ENCODE measurements at regions not wholly inside any gene's neighbourhood (a gene's known extent, or its start where the extent isn't known, plus 50 kb on each side); places are given as distances from the start of the nearest gene placed in this dataset.

DNA sequence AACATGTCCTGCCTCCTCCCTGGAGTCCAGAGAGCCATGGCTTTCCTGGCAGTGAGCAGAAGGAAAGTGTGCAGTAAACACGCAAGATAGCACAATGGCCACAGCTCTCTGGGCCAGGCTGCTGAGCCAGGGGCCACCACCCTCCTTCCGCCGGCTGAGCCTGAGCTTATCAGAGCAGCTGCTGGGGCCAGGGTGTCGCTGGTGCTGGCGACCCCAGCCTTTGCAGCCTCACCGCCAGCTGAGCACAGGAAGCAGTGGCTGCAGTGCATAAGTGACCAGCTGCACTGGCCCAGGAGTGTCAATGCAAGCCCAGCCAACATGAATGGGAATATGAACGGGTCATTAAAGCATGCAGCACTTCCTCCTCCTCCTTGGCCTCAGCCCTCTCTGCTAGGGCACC lies 172.0 kb downstream of the ZFP36L2 start:
- Histone ChIP-seq H2AFZ (no peak overlapping the region), H4K20me1 (ENCODE audit: insufficient read depth, poor library complexity, severe bottlenecking) (no peaks in the 10 kb centered on the region), H3K9me2 (replicated peaks; ENCODE audit: insufficient read depth) (no peaks in the 10 kb centered on the region), H3K79me2 (no peaks in the 10 kb centered on the region), H3K4me2 (no peak overlapping the region), H3K4me1 (ENCODE audit: insufficient read depth) (peaks cover 31% of the 10 kb centered on the region), H3K27me3 (no peaks in the 10 kb centered on the region), H3K4me3 (no peak overlapping the region), H3K27ac (no peak overlapping the region), H3K9me3 (ENCODE audit: low read depth) (no peaks in the 10 kb centered on the region), H3K36me3 (replicated peaks; ENCODE audit: insufficient read depth, low read depth) (no peaks in the 10 kb centered on the region)
- DNase-seq (ENCODE audit: low spot score) = no peak
- TF ChIP-seq EZH2phosphoT487 (IDR thresholded peaks at IDR 0.05; ENCODE audit: low read depth, severe bottlenecking, unreplicated experiment) = no peak
- no peak for TF ChIP-seq EZH2 (IDR thresholded peaks at IDR 0.05; ENCODE audit: borderline replicate concordance)
- TF ChIP-seq, protein P1, sequence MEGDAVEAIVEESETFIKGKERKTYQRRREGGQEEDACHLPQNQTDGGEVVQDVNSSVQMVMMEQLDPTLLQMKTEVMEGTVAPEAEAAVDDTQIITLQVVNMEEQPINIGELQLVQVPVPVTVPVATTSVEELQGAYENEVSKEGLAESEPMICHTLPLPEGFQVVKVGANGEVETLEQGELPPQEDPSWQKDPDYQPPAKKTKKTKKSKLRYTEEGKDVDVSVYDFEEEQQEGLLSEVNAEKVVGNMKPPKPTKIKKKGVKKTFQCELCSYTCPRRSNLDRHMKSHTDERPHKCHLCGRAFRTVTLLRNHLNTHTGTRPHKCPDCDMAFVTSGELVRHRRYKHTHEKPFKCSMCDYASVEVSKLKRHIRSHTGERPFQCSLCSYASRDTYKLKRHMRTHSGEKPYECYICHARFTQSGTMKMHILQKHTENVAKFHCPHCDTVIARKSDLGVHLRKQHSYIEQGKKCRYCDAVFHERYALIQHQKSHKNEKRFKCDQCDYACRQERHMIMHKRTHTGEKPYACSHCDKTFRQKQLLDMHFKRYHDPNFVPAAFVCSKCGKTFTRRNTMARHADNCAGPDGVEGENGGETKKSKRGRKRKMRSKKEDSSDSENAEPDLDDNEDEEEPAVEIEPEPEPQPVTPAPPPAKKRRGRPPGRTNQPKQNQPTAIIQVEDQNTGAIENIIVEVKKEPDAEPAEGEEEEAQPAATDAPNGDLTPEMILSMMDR (IDR thresholded peaks at IDR 0.05; ENCODE audit: poor library complexity) = no peak
- 49% methylated on average over 7 of the region's 7 CpGs for WGBS (ENCODE audit: low lambda C conversion rate, missing lambda C conversion rate)

DNA sequence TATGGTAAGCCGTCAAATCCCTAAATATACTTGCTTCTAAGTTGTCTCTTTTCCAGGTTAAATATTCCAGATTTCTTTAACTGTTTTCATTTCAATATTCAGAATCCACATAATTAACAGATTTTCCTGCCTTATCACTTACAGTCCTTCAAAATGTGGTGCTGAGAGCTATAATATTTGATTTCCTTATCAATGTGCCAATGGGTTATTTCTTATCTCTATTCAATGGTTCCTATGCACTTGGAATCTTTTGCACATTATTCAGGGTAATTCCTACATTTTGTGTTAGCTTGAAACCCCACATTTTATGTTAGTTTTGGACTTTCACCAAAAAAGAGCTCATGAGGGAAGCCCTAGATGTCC lies 173.5 kb downstream of the ZFP36L2 start:
- H3K27ac ChIP-seq = no peak overlapping the region
- no peak overlapping the region for H2AFZ ChIP-seq
- peaks cover 18% of the 10 kb centered on the region for H3K4me1 ChIP-seq (ENCODE audit: insufficient read depth)

DNA sequence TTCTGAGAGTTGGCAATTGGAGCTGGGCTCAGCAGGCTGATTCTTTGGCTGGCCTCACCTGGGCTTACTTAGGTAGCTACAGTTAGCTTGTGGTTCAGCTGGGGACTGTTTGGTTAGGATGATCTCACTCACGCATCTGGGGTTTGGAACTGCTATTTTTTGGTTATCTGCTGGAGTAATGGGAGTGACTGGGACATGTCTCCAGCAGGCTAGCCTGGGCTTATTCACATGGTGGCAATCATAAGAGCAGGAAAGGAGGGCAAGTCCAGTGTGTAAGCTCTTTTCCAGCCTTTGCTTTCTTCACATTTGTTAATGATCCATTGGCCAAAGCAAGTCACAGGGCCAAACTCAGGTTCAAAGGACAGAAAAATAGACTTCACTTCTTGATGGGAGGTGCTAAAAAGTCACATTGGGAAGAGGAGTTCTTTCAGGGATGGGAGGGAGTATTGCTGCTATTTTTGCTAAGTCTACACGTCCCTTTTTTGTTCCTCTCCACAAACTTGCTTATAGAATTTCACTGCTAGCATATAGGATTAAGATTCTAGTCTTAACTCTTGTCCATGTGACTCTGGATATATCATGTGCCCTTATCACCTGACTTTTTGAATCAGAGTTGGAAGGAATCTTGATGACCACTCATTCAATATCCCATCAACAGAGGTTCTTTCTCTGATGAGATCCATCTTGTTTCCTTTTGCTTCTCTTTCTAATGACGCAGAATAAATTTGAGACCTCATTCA lies 174.0 kb downstream of the ZFP36L2 start:
- no peaks in the 10 kb centered on the region for H4K20me1 ChIP-seq (ENCODE audit: insufficient read depth, poor library complexity, severe bottlenecking)
- H3K4me3 ChIP-seq = no peak overlapping the region
- H3K9me2 ChIP-seq (replicated peaks; ENCODE audit: insufficient read depth) = no peaks in the 10 kb centered on the region
- H3K27me3 ChIP-seq = no peaks in the 10 kb centered on the region
- no peaks in the 10 kb centered on the region for H3K79me2 ChIP-seq
- TF ChIP-seq EZH2phosphoT487 (IDR thresholded peaks at IDR 0.05; ENCODE audit: low read depth, severe bottlenecking, unreplicated experiment) = no peak
- TF ChIP-seq, protein P1 (IDR thresholded peaks at IDR 0.05; ENCODE audit: poor library complexity) = no peak
- no peak for TF ChIP-seq EZH2 (IDR thresholded peaks at IDR 0.05; ENCODE audit: borderline replicate concordance)
- H3K9me3 ChIP-seq (ENCODE audit: low read depth) = no peaks in the 10 kb centered on the region
- H3K4me1 ChIP-seq (ENCODE audit: insufficient read depth) = peaks cover 17% of the 10 kb centered on the region
- 71% methylated on average over 3 of the region's 3 CpGs for WGBS (ENCODE audit: low lambda C conversion rate, missing lambda C conversion rate)
- no peak overlapping the region for H3K4me2 ChIP-seq
- no peak overlapping the region for H2AFZ ChIP-seq
- peak overlapping the region; percentile 67 for H3K27ac ChIP-seq
- DNase-seq (ENCODE audit: low spot score) = no peak
- H3K36me3 ChIP-seq (replicated peaks; ENCODE audit: insufficient read depth, low read depth) = no peaks in the 10 kb centered on the region

More for the DNA sequence above, 173.5 kb downstream of the ZFP36L2 start:
- H3K4me3 ChIP-seq = no peak overlapping the region
- H3K9me2 ChIP-seq (replicated peaks; ENCODE audit: insufficient read depth) = no peaks in the 10 kb centered on the region
- no peaks in the 10 kb centered on the region for H3K79me2 ChIP-seq
- DNase-seq (ENCODE audit: low spot score) = no peak
- no peaks in the 10 kb centered on the region for H3K36me3 ChIP-seq (replicated peaks; ENCODE audit: insufficient read depth, low read depth)
- no peaks in the 10 kb centered on the region for H3K27me3 ChIP-seq
- H3K4me2 ChIP-seq = no peak overlapping the region
- H4K20me1 ChIP-seq (ENCODE audit: insufficient read depth, poor library complexity, severe bottlenecking) = no peaks in the 10 kb centered on the region
- 93% methylated on average over 1 of the region's 1 CpG for WGBS (ENCODE audit: low lambda C conversion rate, missing lambda C conversion rate)
- no peaks in the 10 kb centered on the region for H3K9me3 ChIP-seq (ENCODE audit: low read depth)
- TF ChIP-seq, protein P1 (IDR thresholded peaks at IDR 0.05; ENCODE audit: poor library complexity) = no peak
- TF ChIP-seq EZH2phosphoT487 (IDR thresholded peaks at IDR 0.05; ENCODE audit: low read depth, severe bottlenecking, unreplicated experiment) (no peak), EZH2 (IDR thresholded peaks at IDR 0.05; ENCODE audit: borderline replicate concordance) (no peak)
